Stimulated activated CD8-positive, alpha-beta memory T cell treated with anti-CD3 and anti-CD28 coated beads, Interleukin-2, amount 100 ng/mL, for 48 hours (primary cell): ENCODE measurements at regions not wholly inside any gene's neighbourhood (a gene's known extent, or its start where the extent isn't known, plus 50 kb on each side); places are given as distances from the start of the nearest gene placed in this dataset.

Experiments
- DNase-seq, 2 donors: peaks; one replicate each; pipeline ENCODE4 v3.0.0-alpha.2; 2020; ENCODE audit warnings: low read depth in 2 of 2

DNA sequence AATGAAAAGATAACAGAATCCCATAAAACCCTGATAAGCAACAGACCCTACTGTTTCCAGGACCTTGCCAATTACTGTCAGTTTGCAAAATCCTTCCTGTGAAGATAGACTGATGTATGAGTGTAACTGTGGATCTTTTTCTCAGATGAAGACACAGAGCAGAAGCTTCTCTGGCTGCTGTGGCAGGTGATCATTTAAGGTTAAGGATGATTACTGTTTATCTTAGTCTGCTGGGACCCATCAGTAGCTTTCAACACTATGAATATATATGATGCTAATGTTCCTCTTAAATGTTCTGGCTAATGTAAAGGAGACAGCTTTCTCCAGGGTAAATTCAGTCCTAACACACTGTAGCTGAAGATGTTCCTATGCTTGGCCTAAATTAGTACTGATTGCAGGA, 56.0 kb upstream of the CTTNBP2 start:
- no peak for DNase-seq

DNA sequence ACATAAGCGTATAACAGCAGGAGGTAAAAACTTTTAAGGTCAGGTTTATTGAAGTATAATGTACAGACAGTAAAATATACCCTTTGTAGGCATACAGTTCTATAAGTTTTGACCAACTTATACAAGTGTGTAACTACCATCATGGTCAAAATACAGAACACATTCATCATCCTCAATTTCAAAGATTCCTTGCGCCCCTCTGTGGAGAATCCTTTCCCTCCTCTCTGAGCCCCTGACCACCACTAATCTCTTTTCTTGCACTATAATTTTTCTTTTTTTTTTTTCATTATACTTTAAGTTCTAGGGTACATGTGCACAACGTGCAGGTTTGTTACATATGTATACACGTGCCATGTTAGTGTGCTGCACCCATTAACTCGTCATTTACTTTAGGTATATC, 58.1 kb upstream of the CTTNBP2 start:
- DNase-seq = no peak

DNA sequence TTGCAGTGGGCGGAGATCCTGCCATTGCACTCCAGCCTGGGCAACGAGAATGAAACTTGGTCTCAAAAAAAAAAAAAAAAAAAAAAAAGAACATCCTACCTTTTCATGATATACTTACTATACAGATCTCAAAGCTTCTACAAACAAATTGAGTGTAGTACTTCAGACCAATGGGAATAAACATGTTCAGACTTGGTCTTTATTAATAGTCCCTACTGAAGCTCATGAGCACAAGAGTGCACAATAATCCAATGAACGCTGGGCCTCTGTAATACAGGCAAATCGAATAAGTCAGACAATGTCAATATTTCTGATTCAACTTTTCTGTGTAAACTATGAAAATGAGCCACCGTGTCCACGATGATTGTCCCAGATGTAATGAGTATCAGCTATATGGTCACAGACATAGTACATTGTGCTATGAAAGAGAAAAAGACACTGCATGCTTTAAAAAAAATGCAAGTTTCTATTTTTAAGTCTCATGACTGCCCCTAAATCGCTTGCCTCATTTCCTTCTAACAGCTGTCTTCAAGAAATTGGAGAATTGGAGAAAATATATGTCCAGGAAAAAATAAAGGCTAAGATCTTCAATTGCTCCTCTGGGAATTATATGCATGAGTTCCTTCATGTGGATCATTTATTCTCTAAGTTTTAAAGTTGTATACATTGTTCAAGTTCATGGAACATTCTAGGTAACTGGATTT, 64.0 kb upstream of the CTTNBP2 start:
- DNase-seq = no peak

DNA sequence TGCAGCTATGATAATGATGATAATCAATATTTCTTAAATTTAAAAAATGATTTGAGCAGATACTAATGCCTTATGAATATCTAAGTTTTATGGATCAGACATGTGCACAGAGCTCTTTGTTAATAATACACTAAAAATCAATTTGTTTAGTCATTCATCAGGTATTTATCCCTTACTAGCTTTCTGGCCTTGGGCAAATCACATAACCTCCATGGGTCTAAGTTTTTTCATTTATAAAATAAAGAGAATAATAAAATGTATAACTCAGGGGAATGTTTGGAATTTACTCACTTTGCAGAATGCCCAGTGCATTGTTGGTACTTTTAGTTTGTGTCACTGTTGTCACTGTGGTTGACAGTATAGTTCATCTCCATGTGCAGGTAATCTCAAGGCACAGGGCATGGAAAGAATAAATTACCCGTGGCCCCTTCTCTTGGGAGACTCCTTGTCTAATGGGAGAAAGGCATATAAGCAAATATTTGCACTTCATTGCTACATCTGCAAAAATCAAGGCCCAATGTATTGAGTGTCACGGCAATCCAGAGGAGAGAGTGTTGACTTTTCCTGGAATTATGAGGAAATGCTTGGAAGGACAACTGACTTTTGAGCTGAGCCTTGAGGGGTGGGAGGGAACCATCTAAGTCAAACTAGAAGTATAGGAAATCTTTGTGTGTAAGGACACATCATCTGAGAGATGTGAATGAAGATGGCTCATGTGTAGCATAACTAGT, 64.7 kb upstream of the CTTNBP2 start:
- no peak for DNase-seq

DNA sequence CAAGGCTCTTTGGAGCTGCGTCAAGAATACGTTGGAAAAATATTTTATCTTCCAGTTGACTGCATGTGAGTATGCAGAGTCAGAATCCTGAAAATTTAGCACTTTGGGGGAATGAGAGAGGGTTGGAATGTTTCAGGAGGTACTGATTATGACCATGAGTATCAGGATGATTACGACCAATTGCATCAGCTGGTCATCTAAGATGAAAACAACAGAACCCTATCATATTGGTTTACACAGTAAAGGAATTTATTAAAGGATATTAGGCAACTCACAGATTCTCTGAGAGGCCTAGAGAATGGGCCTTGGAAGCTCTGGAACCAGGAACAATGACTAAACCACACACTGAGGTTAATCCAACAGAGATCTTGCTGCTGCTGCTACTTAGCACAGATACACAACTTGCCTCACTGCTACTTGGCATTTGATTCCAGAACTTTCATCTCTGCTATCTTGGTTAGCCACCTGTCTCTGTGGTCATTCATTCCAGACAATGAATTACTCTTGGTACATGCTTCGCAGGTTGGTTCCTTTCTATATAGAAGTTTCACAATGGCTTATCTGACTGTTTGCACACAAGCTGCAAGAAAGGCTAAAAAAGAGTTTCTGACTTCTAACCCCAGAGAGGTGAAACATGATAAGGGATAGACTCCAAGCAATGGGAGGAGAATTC, 68.0 kb upstream of the CTTNBP2 start:
- DNase-seq = no peak

DNA sequence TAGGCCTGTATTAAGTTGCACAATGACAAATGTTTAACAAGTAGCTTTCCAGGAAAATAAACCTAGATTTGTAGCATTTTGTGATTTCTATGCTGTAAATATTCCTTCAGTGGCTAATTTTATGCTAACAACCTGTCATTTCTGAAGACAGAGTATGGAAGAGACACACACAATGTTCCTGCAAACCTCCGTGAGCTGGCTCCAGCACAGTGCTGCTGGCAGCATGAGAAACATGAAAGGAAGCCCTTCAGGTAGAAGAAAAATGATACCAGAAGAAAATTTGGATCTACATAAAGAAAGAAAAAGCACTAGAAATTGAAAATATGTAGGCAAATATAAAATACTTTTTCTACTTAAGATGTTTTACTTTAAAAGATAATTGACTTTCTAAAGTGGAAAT, 69.5 kb upstream of the CTTNBP2 start:
- DNase-seq = no peak

DNA sequence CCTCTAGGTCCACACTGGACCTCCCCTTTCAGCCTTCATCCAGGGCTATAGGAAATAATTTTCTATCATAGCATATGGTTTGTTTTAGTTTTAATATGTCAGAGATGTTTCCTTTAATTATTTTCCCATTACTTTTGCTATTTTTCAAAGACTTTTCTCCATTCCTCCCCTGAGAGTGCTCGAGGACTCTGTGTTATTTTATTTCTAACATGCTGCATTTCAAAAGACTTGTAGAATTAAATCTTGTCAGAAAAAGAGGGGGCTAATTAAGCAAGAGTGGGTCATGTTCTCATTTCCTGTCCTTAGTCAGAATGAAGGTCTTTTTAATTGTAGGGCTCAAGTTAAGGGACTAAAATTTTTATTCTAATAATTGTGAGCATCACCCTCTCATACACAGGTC, 71.6 kb upstream of the CTTNBP2 start:
- no peak for DNase-seq

DNA sequence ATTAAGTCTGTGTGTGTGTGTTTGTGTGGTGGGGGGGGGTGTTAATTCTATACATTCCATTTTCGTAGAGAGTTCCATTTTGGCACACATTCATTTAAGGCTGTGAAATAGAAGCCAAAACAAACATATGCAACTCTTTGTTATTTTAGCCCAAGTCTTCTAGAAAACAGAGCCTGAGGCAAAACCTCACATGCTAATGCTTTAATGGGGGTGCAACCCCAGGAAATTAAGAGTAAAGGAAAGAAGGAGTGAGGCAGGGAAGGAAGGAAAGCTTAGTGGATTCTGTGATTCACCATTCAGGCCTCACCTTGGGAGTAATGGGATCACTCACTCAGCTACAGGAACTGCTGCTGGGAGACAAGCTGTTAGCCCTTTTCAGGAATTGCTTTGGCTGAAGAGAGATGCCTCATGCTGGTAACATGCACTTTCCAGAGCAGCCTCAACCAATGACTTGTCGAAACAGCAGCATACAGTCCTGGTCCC, 73.0 kb upstream of the CTTNBP2 start:
- DNase-seq = no peak

DNA sequence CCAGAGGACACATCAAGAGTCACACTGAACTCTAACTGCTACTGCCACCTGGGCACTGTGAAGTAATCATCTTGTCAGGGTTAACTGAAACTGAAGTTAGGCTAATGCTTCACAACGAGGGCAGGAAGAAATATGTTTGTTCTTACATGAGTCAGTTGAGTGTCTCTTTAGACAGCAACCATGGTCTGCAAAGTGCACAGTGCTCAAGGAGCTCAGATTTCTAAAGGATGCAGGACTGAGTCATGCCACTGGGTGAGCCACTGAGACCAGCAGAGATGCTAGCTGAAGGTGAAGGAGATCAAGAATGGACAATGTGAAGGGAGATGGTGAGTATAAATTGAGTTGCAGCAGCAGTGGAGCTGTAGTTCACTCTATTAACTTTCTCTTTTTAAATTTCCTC, 76.0 kb upstream of the CTTNBP2 start:
- no peak for DNase-seq

DNA sequence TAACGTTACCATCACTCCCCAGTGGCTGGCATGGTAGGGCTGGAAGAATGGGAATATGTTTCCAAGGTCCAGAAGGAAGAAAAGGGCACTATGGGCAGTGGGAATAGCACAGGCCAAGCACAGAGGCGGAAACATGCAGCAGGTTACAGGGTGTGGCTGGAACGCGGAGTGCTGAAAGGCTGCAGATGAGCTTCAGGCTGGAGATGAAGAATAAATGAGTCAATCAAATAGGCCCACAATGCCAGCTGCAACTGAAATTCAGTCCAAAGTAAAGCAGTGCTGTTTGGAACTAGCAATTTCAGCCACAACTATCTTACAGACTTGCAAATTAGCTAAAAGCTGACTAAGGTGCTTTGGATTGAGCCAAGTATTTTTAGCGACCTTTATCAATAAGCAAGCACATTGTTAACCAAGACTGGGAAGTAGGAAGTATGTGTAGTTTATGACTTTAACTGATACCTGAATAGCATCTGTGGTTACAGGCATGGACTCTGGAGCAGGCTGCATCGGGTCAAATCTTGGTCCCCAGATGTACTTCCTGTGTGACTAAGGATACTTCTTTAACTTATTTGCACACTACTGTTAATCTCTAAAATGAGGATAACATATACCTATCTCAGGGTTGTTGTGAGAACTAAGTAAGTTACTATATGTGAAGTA, 77.5 kb upstream of the CTTNBP2 start:
- DNase-seq = no peak

DNA sequence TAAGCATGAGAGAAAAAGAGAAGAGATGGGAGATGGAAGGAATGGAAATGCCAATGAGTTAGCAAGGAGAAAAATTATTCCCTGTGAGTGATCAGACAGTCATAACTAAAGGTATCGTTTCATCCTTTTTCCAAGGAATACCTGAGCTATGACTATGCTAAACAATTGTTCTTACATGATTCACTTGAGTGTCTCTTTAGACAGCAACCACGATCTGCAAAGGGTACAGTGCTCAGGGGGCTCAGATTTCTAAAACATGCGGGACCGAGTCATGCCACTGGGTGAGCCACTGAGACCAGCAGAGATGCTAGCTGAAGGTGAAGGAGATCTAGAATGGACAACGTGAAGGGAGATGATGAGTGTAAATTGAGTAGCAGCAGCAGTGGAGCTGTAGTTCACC, 78.0 kb upstream of the CTTNBP2 start:
- no peak for DNase-seq

DNA sequence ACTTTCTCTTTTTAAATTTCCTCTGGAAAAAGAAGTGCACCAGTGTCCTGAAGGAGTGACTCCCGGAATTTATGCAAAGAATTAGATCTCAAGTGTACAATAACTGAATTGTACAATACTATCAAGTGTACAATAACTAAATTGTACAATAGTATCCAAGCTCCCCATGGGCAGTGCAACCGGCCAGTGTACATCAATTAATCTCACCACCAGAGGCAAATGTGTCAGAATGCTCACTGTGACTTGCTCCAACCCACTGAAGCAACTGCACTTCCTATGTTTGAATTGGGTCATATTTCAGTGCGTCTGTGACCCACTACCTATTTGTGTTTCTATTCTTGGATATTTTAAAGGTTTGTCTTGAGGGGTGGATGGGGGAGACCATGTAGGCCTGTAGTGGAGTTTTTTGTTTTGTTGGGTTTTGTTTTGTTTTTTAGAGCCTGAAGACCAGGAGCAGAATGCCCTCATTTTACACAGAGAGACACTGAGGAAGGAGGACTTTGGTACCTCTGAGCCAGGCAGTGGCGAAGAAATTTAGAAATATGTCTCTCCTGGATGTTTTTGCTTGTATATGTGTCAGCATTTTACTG, 78.5 kb upstream of the CTTNBP2 start:
- DNase-seq = no peak

DNA sequence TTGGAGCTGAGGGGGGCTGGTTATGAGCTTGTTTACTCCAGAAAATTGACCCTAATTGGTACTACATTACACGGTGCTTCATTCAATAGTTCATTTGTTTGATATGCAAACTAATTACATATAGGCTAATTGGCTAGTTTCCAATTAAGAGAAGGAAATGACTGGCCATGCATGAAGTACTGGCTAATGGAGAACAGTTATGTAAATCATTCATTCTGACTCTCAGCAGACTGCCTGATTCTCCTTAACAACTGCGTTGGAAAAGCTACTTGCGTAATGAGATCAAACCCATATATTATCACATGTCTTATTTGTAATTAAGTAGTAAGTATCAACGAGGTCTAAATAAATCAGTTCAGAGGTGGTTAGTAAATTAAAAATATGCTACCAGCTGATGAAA, 81.8 kb upstream of the CTTNBP2 start:
- no peak for DNase-seq

DNA sequence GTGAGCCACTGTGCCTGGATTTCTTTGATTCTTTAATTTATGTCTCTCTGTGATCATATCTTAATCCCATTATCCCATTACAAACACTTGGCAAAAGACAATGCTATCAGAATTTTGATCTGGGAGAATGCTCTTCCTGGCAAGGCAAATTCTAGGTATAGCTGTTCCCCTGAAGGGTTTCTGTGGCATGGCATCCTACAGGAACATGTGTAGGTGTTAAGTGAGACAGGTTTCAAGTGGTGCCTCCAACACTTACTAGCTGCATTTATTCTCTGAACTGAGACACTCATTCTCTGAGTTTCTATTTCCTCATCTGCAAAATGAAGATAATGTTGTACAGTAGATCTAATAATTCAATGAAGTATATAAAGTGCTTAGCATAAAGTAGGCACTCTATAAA, 87.1 kb upstream of the CTTNBP2 start:
- no peak for DNase-seq

DNA sequence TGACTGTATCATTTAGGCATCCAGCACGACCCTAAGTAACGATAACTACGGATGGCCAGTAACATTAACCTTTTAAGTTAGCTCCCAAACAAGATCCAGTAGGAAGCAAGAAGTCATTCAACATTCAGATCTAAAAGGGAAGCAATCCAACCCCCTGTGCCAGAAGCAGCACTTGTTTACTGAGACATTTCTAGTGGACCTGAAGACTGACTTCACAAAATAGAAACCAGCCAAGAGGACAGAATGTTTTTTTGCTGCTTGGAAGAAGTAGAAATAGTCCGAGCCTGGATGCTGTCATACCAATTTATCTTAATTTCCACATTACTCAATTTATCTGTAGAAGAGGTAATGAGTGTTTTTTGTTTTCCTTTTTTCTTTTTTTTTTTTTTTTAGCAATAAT, 88.0 kb upstream of the CTTNBP2 start:
- no peak for DNase-seq

DNA sequence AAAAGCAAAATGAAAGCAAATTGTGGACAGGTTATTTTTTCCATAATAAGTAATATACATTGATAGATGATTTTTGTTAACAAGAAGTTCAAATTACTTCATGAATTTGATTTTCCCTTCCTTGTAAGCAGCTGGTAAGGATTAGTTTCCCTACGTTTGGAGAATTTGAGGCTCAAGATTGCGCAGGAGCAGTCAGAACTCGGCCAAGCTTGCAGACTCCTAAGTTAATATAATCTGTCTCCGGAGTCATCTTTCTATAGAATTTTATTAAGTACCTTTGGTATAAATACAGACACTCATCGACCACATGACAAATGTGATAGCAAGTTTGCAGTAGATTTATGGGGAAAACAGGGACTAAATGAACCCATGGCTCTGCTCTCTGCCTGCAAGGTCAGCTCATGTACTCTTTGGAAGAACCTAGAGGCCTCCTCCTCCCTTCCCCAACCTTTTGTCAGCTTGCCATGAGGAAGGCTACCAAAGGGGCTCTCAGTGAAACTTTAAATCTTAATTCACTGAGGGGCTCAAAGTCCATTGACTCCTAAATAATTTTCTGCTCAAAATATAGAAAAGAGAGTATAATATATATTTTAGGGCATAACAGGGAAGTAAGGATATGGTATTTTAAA, 89.2 kb upstream of the CTTNBP2 start:
- DNase-seq = no peak

DNA sequence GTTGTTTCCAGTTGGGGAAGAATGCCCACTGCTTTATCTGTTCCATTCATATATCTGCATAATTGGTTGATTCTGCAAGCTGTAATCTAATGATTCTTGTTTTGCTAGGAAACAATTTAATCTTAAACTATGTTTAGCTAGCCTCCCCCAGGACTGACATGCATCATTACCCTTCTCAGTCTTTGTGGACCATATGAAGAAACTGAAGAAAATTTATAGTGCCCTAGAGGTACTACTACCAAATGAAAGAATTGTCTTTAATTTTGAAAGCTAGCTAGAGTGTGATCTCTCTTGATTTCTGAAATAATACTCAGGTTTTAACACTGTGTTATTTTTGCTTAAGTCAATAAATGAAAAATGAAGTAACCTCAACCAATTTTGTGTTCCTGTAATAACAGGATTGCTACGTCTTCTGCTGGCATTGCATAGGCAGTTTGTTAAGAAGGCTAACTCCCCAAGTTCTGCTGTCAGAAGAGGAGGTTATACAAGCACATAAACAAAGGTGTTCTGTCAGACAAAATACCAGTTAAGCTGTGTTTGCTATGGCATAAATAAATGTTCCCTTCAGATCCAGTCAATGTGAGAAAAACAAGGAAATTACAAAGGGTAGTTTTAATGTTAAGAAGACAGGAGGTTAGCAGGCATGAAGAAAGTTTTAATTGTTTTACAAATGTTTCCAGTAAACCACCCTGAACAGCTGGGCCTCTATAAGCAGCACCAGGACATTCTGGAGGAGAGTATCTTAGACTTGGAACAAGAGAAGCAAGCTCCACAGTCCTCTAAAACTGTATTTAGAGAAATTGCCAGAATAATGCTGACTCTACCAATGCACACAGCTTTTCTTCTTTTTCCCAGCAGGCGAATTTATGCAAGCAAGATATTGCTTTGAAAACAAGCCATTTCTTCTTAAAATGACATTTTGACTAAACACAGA, 90.3 kb upstream of the CTTNBP2 start:
- no peak for DNase-seq

DNA sequence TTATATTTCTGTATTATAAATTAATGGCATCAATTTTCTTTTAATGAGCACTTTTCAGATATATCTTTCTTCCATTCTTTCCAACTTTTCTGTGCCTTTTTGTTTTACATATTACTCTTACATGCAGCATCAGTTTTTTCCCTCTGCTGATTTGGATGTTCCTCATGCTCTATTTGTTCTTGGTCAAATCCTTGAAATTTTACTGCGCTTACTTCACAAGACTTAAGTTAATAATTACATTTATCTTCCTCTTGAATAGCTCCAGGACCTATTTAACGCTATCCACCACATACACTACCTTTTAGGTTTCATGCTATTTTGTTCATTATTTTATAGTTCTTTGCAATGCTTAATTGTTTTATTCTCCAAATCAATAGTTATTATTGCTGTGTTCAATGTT, 97.6 kb upstream of the CTTNBP2 start:
- DNase-seq = no peak

DNA sequence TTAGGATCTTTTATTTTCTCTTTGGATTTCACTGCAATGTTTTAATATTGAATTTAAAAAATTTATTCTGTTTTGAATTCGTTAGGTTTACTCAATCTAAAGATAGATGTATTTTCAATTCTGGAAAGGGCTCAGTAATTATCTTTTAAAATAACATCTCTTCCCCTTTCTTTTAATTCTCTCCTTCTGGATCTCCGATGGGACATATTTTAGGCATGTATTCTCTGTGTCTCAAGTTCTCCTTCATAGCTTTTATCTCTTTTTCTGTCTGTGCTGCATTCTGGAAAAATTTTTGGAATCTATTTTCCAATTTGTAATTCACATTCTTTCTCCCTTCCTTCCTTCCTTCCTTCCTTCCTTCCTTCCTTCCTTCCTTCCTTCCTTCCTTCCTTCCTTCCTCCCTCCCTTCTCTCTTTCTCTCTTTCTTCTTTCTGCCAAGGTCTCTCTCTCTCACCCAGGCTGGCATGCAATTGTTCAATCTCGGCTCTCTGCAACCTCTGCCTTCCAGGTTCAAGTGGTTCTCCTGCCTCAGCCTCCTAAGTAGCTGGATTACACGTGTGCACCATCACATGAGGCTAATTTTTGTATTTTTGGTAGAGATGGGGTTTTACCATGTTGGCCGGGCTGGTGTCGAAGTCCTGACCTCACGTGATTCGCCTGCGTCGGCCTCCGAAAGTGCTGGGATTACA, 98.5 kb upstream of the CTTNBP2 start:
- DNase-seq = no peak

DNA sequence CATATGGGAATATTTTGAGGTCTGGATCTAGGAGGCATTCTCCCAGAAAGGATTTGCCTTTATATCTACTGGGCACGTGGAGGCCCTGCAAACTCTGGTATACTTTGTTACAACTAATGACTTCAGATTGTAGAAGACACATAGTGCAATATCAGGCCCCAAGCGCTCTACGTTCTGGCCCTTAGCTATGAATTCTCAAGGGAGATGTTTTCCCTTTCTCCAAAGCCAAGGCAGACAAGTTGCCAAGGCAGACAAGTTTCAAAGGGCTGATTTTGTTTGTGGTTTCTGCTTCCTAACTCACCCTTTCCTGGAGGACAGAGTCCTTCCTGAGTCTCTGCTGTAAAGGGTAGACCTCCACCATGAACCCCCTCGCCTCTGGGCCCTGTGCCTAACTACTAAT, 99.4 kb upstream of the CTTNBP2 start:
- no peak for DNase-seq
